Kidney epithelial cell (primary cell): ENCODE measurements at regions not wholly inside any gene's neighbourhood (a gene's known extent, or its start where the extent isn't known, plus 50 kb on each side); places are given as distances from the start of the nearest gene placed in this dataset.

Experiments used
- DNase-seq: peaks from one replicate; pipeline ENCODE4 v3.0.0-alpha.2; 2010; ENCODE audit warnings: low read depth
- H3K27me3 ChIP-seq: 2 replicates; pipeline ENCODE4 v1.6.0; 2011; ENCODE audit warnings: low read length; ENCODE audit not compliant: control insufficient read depth, insufficient read depth
- H3K36me3 ChIP-seq: 2 replicates; pipeline ENCODE4 v1.5.1; 2011; ENCODE audit warnings: low read length; ENCODE audit not compliant: control insufficient read depth, insufficient read depth
- H3K4me3 ChIP-seq: 2 replicates; pipeline ENCODE4 v1.5.1; 2011; ENCODE audit warnings: low read depth, mild to moderate bottlenecking, control low read depth, low read length
- CTCF ChIP-seq: IDR thresholded peaks from 2 replicates; pipeline ENCODE4 v1.5.1; 2011; ENCODE audit warnings: mild to moderate bottlenecking, moderate library complexity, low read length, control low read depth, inconsistent platforms; ENCODE audit not compliant: insufficient read depth, poor library complexity, severe bottlenecking

GRCh38 chr7:137146552-137147337, 196.8 kb downstream of the PTN start:
- no peak for TF ChIP-seq CTCF
- no peaks in the 10 kb centered on the region for H3K36me3 ChIP-seq
- H3K27me3 ChIP-seq, result no peaks in the 10 kb centered on the region
- H3K4me3 ChIP-seq, result no peak overlapping the region
- DNase-seq, result no peak

- no peak for TF ChIP-seq CTCF
- no peak for DNase-seq
- H3K27me3 ChIP-seq, result no peaks in the 10 kb centered on the region
- no peaks in the 10 kb centered on the region for H3K36me3 ChIP-seq
- H3K4me3 ChIP-seq, result no peak overlapping the region
These were observed 197.5 kb downstream of the PTN start for GRCh38 chr7:137146012-137146455.

- no peaks in the 10 kb centered on the region for H3K36me3 ChIP-seq
- H3K4me3 ChIP-seq, result no peak overlapping the region
- DNase-seq, result no peak
- H3K27me3 ChIP-seq, result no peaks in the 10 kb centered on the region
- TF ChIP-seq CTCF, result no peak
These were observed 201.2 kb downstream of the PTN start for GRCh38 chr7:137142376-137142775.

GRCh38 chr7:137135654-137136350, 207.7 kb downstream of the PTN start:
- Histone ChIP-seq H3K27me3 (no peaks in the 10 kb centered on the region), H3K36me3 (no peaks in the 10 kb centered on the region), H3K4me3 (no peak overlapping the region)
- no peak for TF ChIP-seq CTCF
- no peak for DNase-seq

GRCh38 chr7:137130751-137131158, 212.8 kb downstream of the PTN start:
- DNase-seq, result peak; percentile 39
- Histone ChIP-seq H3K27me3 (no peaks in the 10 kb centered on the region), H3K36me3 (no peaks in the 10 kb centered on the region), H3K4me3 (no peak overlapping the region)
- TF ChIP-seq CTCF, result no peak
